HCT116 (cell line): ENCODE measurements at regions not wholly inside any gene's neighbourhood (a gene's known extent, or its start where the extent isn't known, plus 50 kb on each side); places are given as distances from the start of the nearest gene placed in this dataset.

Source experiments
- ATAC-seq: fragments of 200-7000 bp; cut with Tn5 transposase; 2 replicates; pipeline ENCODE4 v1.9.1; 2020; ENCODE audit warnings: mild to moderate bottlenecking, moderate library complexity
- BruUV-seq: library from RNA; stranded (reverse); fragments of 400-500 nt; replicated peaks from 2 replicates; lab custom pipeline; 2021; lab: Mats Ljungman, UMichigan
- CTCF ChIA-PET: fragments of 300-600 bp; sonication (Branson Sonifier 250); formaldehyde crosslinking; loops from one replicate; lab custom pipeline; 2021; ENCODE audit warnings: antibody characterized with exemption; lab: Charles Lee
- POLR2A ChIA-PET: fragments of 300-600, 350-600 bp; sonication (Branson Sonifier 250); formaldehyde crosslinking; loops from one replicate; lab custom pipeline; 2021; ENCODE audit warnings: antibody characterized with exemption; lab: Charles Lee
- RAD21 ChIA-PET, 2 experiments: fragments of 300-600 bp; sonication (Branson Sonifier 250); formaldehyde crosslinking; loops; one replicate each; lab custom pipeline; 2023; ENCODE audit warnings: low total read pairs in 2 of 2; ENCODE audit not compliant: uncharacterized antibody in 2 of 2, unreplicated experiment in 2 of 2, low non-redundant PET in 1 of 2; lab: Charles Lee
- DNase-seq: peaks from one replicate; pipeline ENCODE4 v3.0.0-alpha.2; 2010; ENCODE audit warnings: low read depth, low spot score
- H2AFZ ChIP-seq: fragments of 200-600 bp; shearing (Covaris generic), sonication (generic); 2 replicates; pipeline ENCODE4 v1.6.1; 2017; ENCODE audit warnings: low read depth, mixed run types, mixed read lengths, antibody characterized with exemption, low read length; ENCODE audit not compliant: poor library complexity, severe bottlenecking
- H3K27ac ChIP-seq: 2 replicates; pipeline ENCODE4 v1.5.1; 2012; ENCODE audit warnings: low read depth, low read length
- H3K27me3 ChIP-seq: fragments of 200-600 bp; sonication (generic); 2 replicates; pipeline ENCODE4 v1.6.1; 2016; ENCODE audit warnings: mixed run types, low read length, mixed read lengths; ENCODE audit not compliant: insufficient read depth
- H3K36me3 ChIP-seq, 2 experiments: fragments of 200-500 bp in 1 of 2; fragments of 200-600 bp in 1 of 2; sonication (Bioruptor generic) in 1 of 2; sonication (generic) in 1 of 2; 2 replicates each; pipeline versions ENCODE4 v1.5.1 to v1.6.1; 2014 to 2016; ENCODE audit warnings: low read length in 2 of 2, inconsistent platforms in 1 of 2, mixed read lengths in 1 of 2, mixed run types in 1 of 2; ENCODE audit not compliant: insufficient read depth in 2 of 2, control insufficient read depth in 1 of 2
- H3K4me1 ChIP-seq, 2 experiments: fragments of 200-600 bp in 1 of 2; sonication (generic) in 1 of 2; 2 replicates each; pipeline versions ENCODE4 v1.5.1 to v1.6.1; 2012 to 2017; ENCODE audit warnings: low read length in 2 of 2, inconsistent platforms in 1 of 2, mild to moderate bottlenecking in 1 of 2, mixed read lengths in 1 of 2, mixed run types in 1 of 2, moderate library complexity in 1 of 2; ENCODE audit not compliant: insufficient read depth in 2 of 2, control insufficient read depth in 1 of 2
- H3K4me2 ChIP-seq: fragments of 200-600 bp; sonication (generic); 2 replicates; pipeline ENCODE4 v1.6.1; 2017; ENCODE audit warnings: mixed run types, low read length, mixed read lengths
- H3K4me3 ChIP-seq, 2 experiments: fragments of 200-600 bp in 1 of 2; sonication (generic) in 1 of 2; replicated peaks in 1 of 2; 2 replicates each; pipeline ENCODE4 v1.5.1; 2011 to 2016; ENCODE audit warnings: low read length in 2 of 2, control low read depth in 1 of 2, low read depth in 1 of 2, mild to moderate bottlenecking in 1 of 2, mixed read lengths in 1 of 2, mixed run types in 1 of 2
- H3K79me2 ChIP-seq: fragments of 200-600 bp; sonication (generic); 2 replicates; pipeline ENCODE4 v1.6.1; 2017; ENCODE audit warnings: mild to moderate bottlenecking, mixed run types, low read length, moderate library complexity, mixed read lengths; ENCODE audit not compliant: insufficient read depth
- H3K9ac ChIP-seq: fragments of 200-600 bp; sonication (generic); 2 replicates; pipeline ENCODE4 v1.6.1; 2016; ENCODE audit warnings: low read length, mixed read lengths
- H3K9me2 ChIP-seq: fragments of 200-600 bp; sonication (generic), shearing (Covaris generic); 2 replicates; pipeline ENCODE4 v1.6.1; 2017; ENCODE audit warnings: mixed run types, mild to moderate bottlenecking, moderate library complexity; ENCODE audit not compliant: insufficient read depth
- H3K9me3 ChIP-seq, 2 experiments: fragments of 200-500 bp in 1 of 2; fragments of 200-600 bp in 1 of 2; sonication (Bioruptor generic) in 1 of 2; sonication (generic) in 1 of 2; 2 replicates each; pipeline ENCODE4 v1.6.1; 2014 to 2017; ENCODE audit warnings: low read length in 2 of 2, mixed read lengths in 2 of 2, inconsistent platforms in 1 of 2, low read depth in 1 of 2, mild to moderate bottlenecking in 1 of 2, mixed run types in 1 of 2, moderate library complexity in 1 of 2; ENCODE audit not compliant: control insufficient read depth in 1 of 2, insufficient read depth in 1 of 2
- H4K20me1 ChIP-seq: fragments of 200-600 bp; sonication (generic), shearing (Covaris generic); 2 replicates; pipeline ENCODE4 v1.6.1; 2017; ENCODE audit warnings: mixed run types, mild to moderate bottlenecking, moderate library complexity; ENCODE audit not compliant: insufficient read depth
- CEBPB ChIP-seq: IDR thresholded peaks from 2 replicates; pipeline ENCODE4 v1.6.1; 2012; ENCODE audit warnings: low read depth
- EZH2 ChIP-seq: fragments of 200-600 bp; sonication (generic); IDR thresholded peaks from 2 replicates; pipeline ENCODE4 v1.6.1; 2017; ENCODE audit warnings: antibody characterized with exemption, mixed run types
- EZH2phosphoT487 ChIP-seq: fragments of 200-600 bp; IDR thresholded peaks from 2 replicates; pipeline ENCODE4 v1.6.1; 2018; ENCODE audit warnings: antibody characterized with exemption, borderline replicate concordance
- FOSL1 ChIP-seq: IDR thresholded peaks from 2 replicates; pipeline ENCODE4 v1.6.1; 2012; ENCODE audit warnings: low read depth
- JUND ChIP-seq: IDR thresholded peaks from 2 replicates; pipeline ENCODE4 v1.6.1; 2012
- POLR2A ChIP-seq: IDR thresholded peaks from 2 replicates; pipeline ENCODE4 v1.7.0; 2011; ENCODE audit warnings: borderline replicate concordance; ENCODE audit not compliant: insufficient read depth, insufficient read length; ENCODE audit errors: extremely low read depth
- SIN3A ChIP-seq: IDR thresholded peaks from 2 replicates; pipeline ENCODE4 v1.6.1; 2012; ENCODE audit warnings: low read depth
- TCF7L2 ChIP-seq: IDR thresholded peaks from 2 replicates; pipeline ENCODE4 v1.7.0; 2011; ENCODE audit warnings: borderline replicate concordance, inconsistent platforms; ENCODE audit not compliant: insufficient read depth, insufficient read length; ENCODE audit errors: extremely low read depth
- ZFX ChIP-seq: fragments of 450-650 bp; IDR thresholded peaks from 2 replicates; pipeline ENCODE4 v1.6.1; 2017
- ZNF274 ChIP-seq: fragments of 200-500 bp; sonication (Bioruptor generic); IDR thresholded peaks from 2 replicates; pipeline ENCODE4 v1.6.1; 2014; ENCODE audit warnings: mild to moderate bottlenecking, low read depth, low read length, inconsistent platforms
- intact Hi-C: fragments of 100-400 bp; cut with micrococcal nuclease; formaldehyde crosslinking; loops from 2 replicates; pipeline ENCODE4 v1.10.0; 2022
- TF ChIP-seq, protein P1 (sequence below): IDR thresholded peaks from 2 replicates; pipeline ENCODE4 v1.6.1; 2012
- TF ChIP-seq, protein P2 (sequence below): IDR thresholded peaks from 2 replicates; pipeline ENCODE4 v1.6.1; 2011; ENCODE audit warnings: mild to moderate bottlenecking, low read length, moderate library complexity; ENCODE audit not compliant: insufficient replicate concordance; ENCODE audit errors: extremely low read depth

DNA sequence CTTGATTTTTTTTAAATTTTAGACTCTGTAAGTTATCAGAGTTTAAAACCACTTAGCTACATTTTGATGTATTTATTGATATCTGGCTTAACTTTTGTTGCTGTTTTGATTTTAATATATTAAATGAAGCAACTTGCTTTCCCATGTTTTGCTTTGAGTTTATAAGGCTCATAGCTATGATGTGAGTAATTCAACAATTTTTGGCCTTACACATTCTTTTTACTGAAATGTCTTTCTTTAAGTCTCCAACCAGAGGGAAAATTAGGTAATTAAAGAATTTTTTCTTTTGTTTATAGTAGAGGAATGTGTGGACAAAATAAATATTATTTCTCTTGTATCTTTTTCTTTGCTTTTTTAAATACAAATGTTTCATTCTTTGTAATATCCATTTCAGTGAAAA is 258.3 kb upstream of the ADAMTS5 start:
- ATAC-seq, result no peak
- ChIA-PET RAD21 (no interaction called here), CTCF (no interaction called here), POLR2A (no interaction called here)
- Histone ChIP-seq H3K27ac (no peak overlapping the region), H3K4me2 (no peak overlapping the region), H3K9me3 (peaks cover 15 to 32% of the 10 kb centered on the region in 2 experiments; a peak in 3 of 4 replicates), H2AFZ (no peak overlapping the region), H3K4me3 (no peak overlapping the region), H3K79me2 (no peaks in the 10 kb centered on the region), H3K9ac (no peak overlapping the region), H3K36me3 (no peaks in the 10 kb centered on the region), H3K4me1 (no peaks in the 10 kb centered on the region), H4K20me1 (no peaks in the 10 kb centered on the region), H3K27me3 (no peaks in the 10 kb centered on the region), H3K9me2 (no peaks in the 10 kb centered on the region)
- no peak for DNase-seq
- intact Hi-C loops, result no loop called here
- TF ChIP-seq CEBPB (no peak), JUND (no peak), POLR2A (no peak)
- TF ChIP-seq, protein P1, sequence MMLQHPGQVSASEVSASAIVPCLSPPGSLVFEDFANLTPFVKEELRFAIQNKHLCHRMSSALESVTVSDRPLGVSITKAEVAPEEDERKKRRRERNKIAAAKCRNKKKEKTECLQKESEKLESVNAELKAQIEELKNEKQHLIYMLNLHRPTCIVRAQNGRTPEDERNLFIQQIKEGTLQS, result no peak
- TF ChIP-seq, protein P2, sequence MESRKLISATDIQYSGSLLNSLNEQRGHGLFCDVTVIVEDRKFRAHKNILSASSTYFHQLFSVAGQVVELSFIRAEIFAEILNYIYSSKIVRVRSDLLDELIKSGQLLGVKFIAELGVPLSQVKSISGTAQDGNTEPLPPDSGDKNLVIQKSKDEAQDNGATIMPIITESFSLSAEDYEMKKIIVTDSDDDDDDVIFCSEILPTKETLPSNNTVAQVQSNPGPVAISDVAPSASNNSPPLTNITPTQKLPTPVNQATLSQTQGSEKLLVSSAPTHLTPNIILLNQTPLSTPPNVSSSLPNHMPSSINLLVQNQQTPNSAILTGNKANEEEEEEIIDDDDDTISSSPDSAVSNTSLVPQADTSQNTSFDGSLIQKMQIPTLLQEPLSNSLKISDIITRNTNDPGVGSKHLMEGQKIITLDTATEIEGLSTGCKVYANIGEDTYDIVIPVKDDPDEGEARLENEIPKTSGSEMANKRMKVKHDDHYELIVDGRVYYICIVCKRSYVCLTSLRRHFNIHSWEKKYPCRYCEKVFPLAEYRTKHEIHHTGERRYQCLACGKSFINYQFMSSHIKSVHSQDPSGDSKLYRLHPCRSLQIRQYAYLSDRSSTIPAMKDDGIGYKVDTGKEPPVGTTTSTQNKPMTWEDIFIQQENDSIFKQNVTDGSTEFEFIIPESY, result no peak
- no TSS peak for BruUV-seq

DNA sequence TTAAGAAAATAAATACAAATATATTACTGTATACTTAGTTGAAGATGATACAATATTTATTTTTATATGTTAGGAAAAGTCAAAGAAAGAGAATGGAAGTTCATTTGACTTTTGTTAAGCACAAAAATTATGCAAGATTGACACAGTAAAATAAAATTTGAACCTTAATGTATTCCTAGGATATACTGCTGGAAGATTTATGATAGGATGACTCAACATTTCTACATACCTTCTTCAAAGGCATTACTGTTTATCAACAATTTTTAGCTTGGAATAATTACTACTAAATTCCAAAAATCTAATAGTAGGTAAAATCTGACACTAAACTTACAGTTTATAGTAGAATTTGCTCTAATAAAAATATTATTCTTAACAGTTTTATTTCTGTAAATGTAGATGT is 257.3 kb upstream of the ADAMTS5 start:
- Histone ChIP-seq H2AFZ (no peak overlapping the region), H3K36me3 (no peaks in the 10 kb centered on the region), H3K4me3 (no peak overlapping the region), H3K9me3 (peaks cover 12 to 41% of the 10 kb centered on the region in 2 experiments; a peak in 3 of 4 replicates), H3K27me3 (no peaks in the 10 kb centered on the region), H3K9ac (no peak overlapping the region), H3K79me2 (no peaks in the 10 kb centered on the region), H4K20me1 (no peaks in the 10 kb centered on the region), H3K4me2 (no peak overlapping the region), H3K4me1 (no peaks in the 10 kb centered on the region), H3K27ac (no peak overlapping the region), H3K9me2 (no peaks in the 10 kb centered on the region)
- DNase-seq (no peak), ATAC-seq (no peak)
- intact Hi-C loops, result no loop called here
- POLR2A ChIA-PET, result no interaction called here
- CTCF ChIA-PET, result no interaction called here
- BruUV-seq, result no TSS peak
- RAD21 ChIA-PET, result no interaction called here
- TF ChIP-seq, protein P2, result no peak
- TF ChIP-seq EZH2phosphoT487 (no peak), EZH2 (no peak), TCF7L2 (no peak), FOSL1 (no peak), POLR2A (no peak), ZNF274 (no peak), ZFX (no peak), SIN3A (no peak), CEBPB (no peak)
